ENCODE measurements at regions not wholly inside any gene's neighbourhood (a gene's known extent, or its start where the extent isn't known, plus 50 kb on each side); places are given as distances from the start of the nearest gene placed in this dataset.

- TF ChIP-seq USF2 (CRISPR knock-in tag; IDR thresholded peaks at IDR 0.05) (no peak), CTCF (IDR thresholded peaks at IDR 0.05) (no peak), FOXP4 (CRISPR knock-in tag; IDR thresholded peaks at IDR 0.05) (no peak)
Measured at GRCh38 chr18:44036501-44036900, 644.2 kb upstream of the SETBP1 start.
